ENCODE measurements at regions not wholly inside any gene's neighbourhood (a gene's known extent, or its start where the extent isn't known, plus 50 kb on each side); places are given as distances from the start of the nearest gene placed in this dataset.

GRCh38 chr11:69894181-69894611 is 75.0 kb upstream of the FGF3 start:
- H3K27me3 ChIP-seq (ENCODE audit: insufficient read depth, low read length) = no peaks in the 10 kb centered on the region
- H3K27ac ChIP-seq (ENCODE audit: low read depth, low read length, poor library complexity, severe bottlenecking) = no peak overlapping the region
- H3K9me2 ChIP-seq (ENCODE audit: low read depth, low read length) = no peaks in the 10 kb centered on the region
- TF ChIP-seq CTCF (IDR thresholded peaks at IDR 0.05; ENCODE audit: low read length) (no peak), EZH2 (IDR thresholded peaks at IDR 0.05; ENCODE audit: borderline replicate concordance, low read length) (no peak)
- no peaks in the 10 kb centered on the region for H3K36me3 ChIP-seq (ENCODE audit: insufficient read depth, low read length)
- no peaks in the 10 kb centered on the region for H3K9me3 ChIP-seq (ENCODE audit: low read length)
- H3K9ac ChIP-seq (ENCODE audit: low read length) = no peak overlapping the region
- no peak overlapping the region for H3K4me2 ChIP-seq (ENCODE audit: low read length)
- H2AFZ ChIP-seq (ENCODE audit: low read length) = no peak overlapping the region
- H3K79me2 ChIP-seq (ENCODE audit: insufficient read depth, low read length) = no peaks in the 10 kb centered on the region
- H3F3A ChIP-seq (ENCODE audit: insufficient read depth, low read length) = no peaks in the 10 kb centered on the region
- no peak overlapping the region for H3K4me3 ChIP-seq (ENCODE audit: low read depth, low read length, poor library complexity, severe bottlenecking)
- no peaks in the 10 kb centered on the region for H4K20me1 ChIP-seq (ENCODE audit: insufficient read depth, low read length)
- H3K4me1 ChIP-seq (ENCODE audit: insufficient read depth, low read length, severe bottlenecking) = no peaks in the 10 kb centered on the region

DNA sequence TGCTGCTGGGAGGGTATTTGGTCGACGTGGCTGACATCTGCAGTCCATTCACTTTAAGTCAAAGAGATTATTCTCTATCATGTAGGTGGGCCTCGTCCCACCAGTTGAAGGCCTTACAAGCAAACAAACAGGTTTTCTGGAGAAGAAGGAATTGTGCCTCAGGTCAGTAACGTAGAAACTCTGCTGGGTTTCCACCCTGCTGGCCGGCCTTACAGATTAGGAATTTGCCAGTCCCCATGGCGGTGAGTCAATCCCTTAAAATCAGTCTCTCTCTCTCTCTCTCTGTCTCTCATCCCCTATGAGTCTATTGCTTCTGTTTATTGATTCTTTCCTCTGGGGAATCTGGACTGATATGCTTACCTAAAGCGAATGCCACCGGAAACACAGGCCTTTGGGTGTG is 75.4 kb upstream of the FGF3 start:
- no peak overlapping the region for H3K9ac ChIP-seq (ENCODE audit: low read length)
- H3K4me3 ChIP-seq (ENCODE audit: low read depth, low read length, poor library complexity, severe bottlenecking) = no peak overlapping the region
- H3F3A ChIP-seq (ENCODE audit: insufficient read depth, low read length) = no peaks in the 10 kb centered on the region
- no peaks in the 10 kb centered on the region for H3K27me3 ChIP-seq (ENCODE audit: insufficient read depth, low read length)
- no peak overlapping the region for H3K4me2 ChIP-seq (ENCODE audit: low read length)
- H3K36me3 ChIP-seq (ENCODE audit: insufficient read depth, low read length) = no peaks in the 10 kb centered on the region
- H4K20me1 ChIP-seq (ENCODE audit: insufficient read depth, low read length) = no peaks in the 10 kb centered on the region
- H2AFZ ChIP-seq (ENCODE audit: low read length) = no peak overlapping the region
- H3K4me1 ChIP-seq (ENCODE audit: insufficient read depth, low read length, severe bottlenecking) = no peaks in the 10 kb centered on the region
- H3K27ac ChIP-seq (ENCODE audit: low read depth, low read length, poor library complexity, severe bottlenecking) = no peak overlapping the region
- H3K79me2 ChIP-seq (ENCODE audit: insufficient read depth, low read length) = no peaks in the 10 kb centered on the region
- TF ChIP-seq CTCF (IDR thresholded peaks at IDR 0.05; ENCODE audit: low read length) (no peak), EZH2 (IDR thresholded peaks at IDR 0.05; ENCODE audit: borderline replicate concordance, low read length) (no peak)
- H3K9me3 ChIP-seq (ENCODE audit: low read length) = no peaks in the 10 kb centered on the region
- no peaks in the 10 kb centered on the region for H3K9me2 ChIP-seq (ENCODE audit: low read depth, low read length)

DNA sequence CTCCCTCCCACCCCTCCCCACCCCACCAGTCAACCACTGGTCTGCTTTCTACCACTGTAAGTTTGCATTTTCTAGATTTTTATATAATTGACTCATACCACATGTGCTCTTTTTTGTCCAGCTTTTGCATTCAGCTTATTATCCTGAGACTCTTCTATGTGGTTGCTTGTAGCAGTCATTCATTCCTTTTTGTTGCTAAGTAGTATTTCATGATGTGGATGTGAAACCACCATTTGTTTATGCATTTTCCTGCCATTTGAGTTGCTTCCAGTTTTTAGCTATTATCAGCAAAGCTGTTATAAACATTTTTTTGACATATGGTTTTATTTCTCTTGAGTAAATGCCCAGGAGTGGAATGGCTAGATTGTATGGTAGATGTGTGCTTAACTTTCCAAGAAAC is 77.0 kb upstream of the FGF3 start:
- Histone ChIP-seq H2AFZ (ENCODE audit: low read length) (no peak overlapping the region), H4K20me1 (ENCODE audit: insufficient read depth, low read length) (no peaks in the 10 kb centered on the region), H3F3A (ENCODE audit: insufficient read depth, low read length) (no peaks in the 10 kb centered on the region), H3K27ac (ENCODE audit: low read depth, low read length, poor library complexity, severe bottlenecking) (no peak overlapping the region), H3K4me2 (ENCODE audit: low read length) (no peak overlapping the region), H3K4me3 (ENCODE audit: low read depth, low read length, poor library complexity, severe bottlenecking) (no peak overlapping the region), H3K9me2 (ENCODE audit: low read depth, low read length) (no peaks in the 10 kb centered on the region), H3K27me3 (ENCODE audit: insufficient read depth, low read length) (no peaks in the 10 kb centered on the region), H3K79me2 (ENCODE audit: insufficient read depth, low read length) (no peaks in the 10 kb centered on the region), H3K9ac (ENCODE audit: low read length) (no peak overlapping the region), H3K9me3 (ENCODE audit: low read length) (no peaks in the 10 kb centered on the region), H3K4me1 (ENCODE audit: insufficient read depth, low read length, severe bottlenecking) (no peaks in the 10 kb centered on the region), H3K36me3 (ENCODE audit: insufficient read depth, low read length) (no peaks in the 10 kb centered on the region)
- no peak for TF ChIP-seq CTCF (IDR thresholded peaks at IDR 0.05; ENCODE audit: low read length)
- no peak for TF ChIP-seq EZH2 (IDR thresholded peaks at IDR 0.05; ENCODE audit: borderline replicate concordance, low read length)

Measured in OCI-LY1 (cell line).